ENCODE measurements at regions not wholly inside any gene's neighbourhood (a gene's known extent, or its start where the extent isn't known, plus 50 kb on each side); places are given as distances from the start of the nearest gene placed in this dataset.

GRCh38 chr17:77637818-77638575 lies 320.5 kb upstream of the TNRC6C start:
- no peak for DNase-seq

GRCh38 chr17:77640252-77640651 lies 318.3 kb upstream of the TNRC6C start:
- no peak for DNase-seq

GRCh38 chr17:77640916-77641605 lies 317.4 kb upstream of the TNRC6C start:
- no peak for DNase-seq

GRCh38 chr17:77641718-77642117 lies 316.8 kb upstream of the TNRC6C start:
- no peak for DNase-seq

- DNase-seq: no peak
These were observed 314.1 kb upstream of the TNRC6C start for GRCh38 chr17:77644181-77645071.

GRCh38 chr17:77645072-77646045 lies 313.1 kb upstream of the TNRC6C start:
- no peak for DNase-seq

GRCh38 chr17:77646046-77646430 lies 312.5 kb upstream of the TNRC6C start:
- no peak for DNase-seq

- DNase-seq: no peak
These were observed 311.0 kb upstream of the TNRC6C start for GRCh38 chr17:77647531-77647930.

GRCh38 chr17:77649717-77650211 lies 308.7 kb upstream of the TNRC6C start:
- no peak for DNase-seq

GRCh38 chr17:77651988-77652387 lies 306.5 kb upstream of the TNRC6C start:
- no peak for DNase-seq

- DNase-seq: no peak
These were observed 304.2 kb upstream of the TNRC6C start for GRCh38 chr17:77654296-77654695.

- no peak for DNase-seq
These were observed 303.7 kb upstream of the TNRC6C start for GRCh38 chr17:77654850-77655249.

- DNase-seq: no peak
These were observed 302.4 kb upstream of the TNRC6C start for GRCh38 chr17:77656054-77656453.

- no peak for DNase-seq
These were observed 300.7 kb upstream of the TNRC6C start for GRCh38 chr17:77657839-77658238.

GRCh38 chr17:77660524-77660923 lies 298.0 kb upstream of the TNRC6C start:
- no peak for DNase-seq

GRCh38 chr17:77662833-77663232 lies 295.7 kb upstream of the TNRC6C start:
- no peak for DNase-seq

GRCh38 chr17:77664097-77664729 lies 294.3 kb upstream of the TNRC6C start:
- DNase-seq: no peak

- no peak for DNase-seq
These were observed 292.7 kb upstream of the TNRC6C start for GRCh38 chr17:77665833-77666232.

- DNase-seq: no peak
These were observed 292.0 kb upstream of the TNRC6C start for GRCh38 chr17:77666462-77666861.

GRCh38 chr17:77666881-77667395 lies 291.6 kb upstream of the TNRC6C start:
- DNase-seq: no peak

GRCh38 chr17:77667478-77667877 lies 291.0 kb upstream of the TNRC6C start:
- DNase-seq: no peak
